ENCODE measurements at regions not wholly inside any gene's neighbourhood (a gene's known extent, or its start where the extent isn't known, plus 50 kb on each side); places are given as distances from the start of the nearest gene placed in this dataset.

DNA sequence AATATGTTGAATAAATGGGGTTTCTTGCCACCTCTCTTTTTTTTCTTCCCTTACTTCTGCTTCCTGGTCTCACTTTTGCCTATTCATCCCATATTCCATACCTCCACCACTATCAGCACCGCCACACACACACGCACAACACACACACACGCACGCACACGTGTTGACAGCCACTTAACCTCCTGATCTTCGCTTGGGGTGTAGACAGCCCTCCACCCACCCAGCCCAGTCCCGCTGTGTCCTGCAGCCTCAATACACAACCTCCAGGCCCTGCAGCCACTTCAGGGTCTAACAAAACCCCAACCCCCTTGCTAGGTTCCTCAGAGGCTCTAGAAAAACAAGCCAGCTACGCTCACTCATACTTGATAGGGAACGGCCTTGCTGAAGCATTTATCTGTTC, 72.3 kb downstream of the LINC00237 start:
- H3K4me1 ChIP-seq (ENCODE audit: insufficient read depth, low read length): no peaks in the 10 kb centered on the region
- no peaks in the 10 kb centered on the region for H3K9me3 ChIP-seq (ENCODE audit: control insufficient read depth, insufficient read depth, low read length)
- H3K9ac ChIP-seq (ENCODE audit: low read depth, low read length): no peak overlapping the region
- H3K36me3 ChIP-seq (ENCODE audit: insufficient read depth, low read length): no peaks in the 10 kb centered on the region

DNA sequence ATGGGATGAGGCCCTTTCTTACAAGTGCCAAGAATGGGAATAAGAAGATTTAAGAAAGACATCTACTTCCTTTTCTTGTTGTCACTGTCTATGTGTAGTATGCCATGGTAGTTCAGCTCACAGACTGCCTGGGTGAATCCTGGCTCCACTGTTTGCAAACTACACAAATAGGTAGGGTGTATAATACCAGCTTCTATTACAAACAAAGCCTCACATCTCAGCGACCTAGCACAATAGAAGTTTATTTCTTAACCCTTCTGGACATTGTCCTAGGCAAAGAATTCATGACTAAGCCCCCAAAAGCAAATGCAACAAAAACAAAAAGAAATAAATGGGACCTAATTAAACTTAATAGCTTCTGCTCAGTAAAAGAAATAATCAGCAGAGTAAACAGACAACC, 74.5 kb downstream of the LINC00237 start:
- Histone ChIP-seq H3K9me3 (ENCODE audit: control insufficient read depth, insufficient read depth, low read length) (no peaks in the 10 kb centered on the region), H3K9ac (ENCODE audit: low read depth, low read length) (no peak overlapping the region), H3K36me3 (ENCODE audit: insufficient read depth, low read length) (no peaks in the 10 kb centered on the region), H3K4me1 (ENCODE audit: insufficient read depth, low read length) (peaks cover 4% of the 10 kb centered on the region; the same call in 1 of the 2 replicates)

DNA sequence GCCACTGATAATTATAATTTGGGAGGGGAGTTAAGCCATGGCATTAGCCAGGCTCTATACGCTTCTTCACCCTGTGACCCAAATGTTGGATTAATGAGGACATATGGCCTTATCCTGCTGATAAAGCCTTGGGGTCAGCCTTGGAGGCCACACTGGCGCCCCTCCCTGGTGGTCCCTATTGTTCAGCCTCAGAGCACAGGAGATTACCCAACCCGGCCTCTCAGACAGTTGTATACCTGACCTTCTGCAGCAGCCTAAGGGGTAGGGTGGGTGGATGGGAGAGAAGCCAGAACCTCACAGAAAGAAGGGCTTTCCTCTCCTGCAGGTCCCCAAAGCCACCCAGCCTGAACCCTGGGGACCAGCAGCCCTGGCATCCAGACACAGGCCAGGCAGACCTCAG, 76.8 kb downstream of the LINC00237 start:
- Histone ChIP-seq H3K9ac (ENCODE audit: low read depth, low read length) (no peak overlapping the region), H3K36me3 (ENCODE audit: insufficient read depth, low read length) (no peaks in the 10 kb centered on the region), H3K4me1 (ENCODE audit: insufficient read depth, low read length) (peaks cover 4% of the 10 kb centered on the region; the same call in 1 of the 2 replicates), H3K9me3 (ENCODE audit: control insufficient read depth, insufficient read depth, low read length) (no peaks in the 10 kb centered on the region)

DNA sequence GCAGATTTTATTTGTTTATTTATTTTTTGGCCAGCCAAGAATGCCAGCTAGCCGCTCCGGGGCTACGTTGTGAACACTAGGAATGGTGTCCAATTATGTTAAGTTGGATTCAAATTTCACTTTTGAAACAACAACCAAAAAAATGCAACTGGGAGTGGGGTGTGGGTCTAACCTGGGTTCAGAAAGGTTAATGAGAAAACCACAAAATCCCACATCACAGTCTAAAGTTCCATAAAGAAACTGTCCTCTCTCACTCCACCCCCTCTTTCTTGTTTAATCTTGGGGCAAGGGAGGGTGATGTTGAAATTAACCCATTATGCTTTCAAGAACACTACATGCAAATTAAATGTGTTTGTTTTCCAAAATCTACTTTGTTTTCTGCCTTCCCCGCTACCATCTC, 77.2 kb downstream of the LINC00237 start:
- peaks cover 4% of the 10 kb centered on the region; the same call in 1 of the 2 replicates for H3K4me1 ChIP-seq (ENCODE audit: insufficient read depth, low read length)
- no peaks in the 10 kb centered on the region for H3K9me3 ChIP-seq (ENCODE audit: control insufficient read depth, insufficient read depth, low read length)
- no peak overlapping the region for H3K9ac ChIP-seq (ENCODE audit: low read depth, low read length)
- no peaks in the 10 kb centered on the region for H3K36me3 ChIP-seq (ENCODE audit: insufficient read depth, low read length)

GRCh38 chr20:21028436-21028835, 77.7 kb downstream of the LINC00237 start:
- no peak overlapping the region for H3K9ac ChIP-seq (ENCODE audit: low read depth, low read length)
- no peaks in the 10 kb centered on the region for H3K9me3 ChIP-seq (ENCODE audit: control insufficient read depth, insufficient read depth, low read length)
- H3K4me1 ChIP-seq (ENCODE audit: insufficient read depth, low read length): peaks cover 4% of the 10 kb centered on the region; the same call in 1 of the 2 replicates
- no peaks in the 10 kb centered on the region for H3K36me3 ChIP-seq (ENCODE audit: insufficient read depth, low read length)

GRCh38 chr20:21027569-21027968, 78.6 kb downstream of the LINC00237 start:
- Histone ChIP-seq H3K9ac (ENCODE audit: low read depth, low read length) (no peak overlapping the region), H3K4me1 (ENCODE audit: insufficient read depth, low read length) (peaks cover 4% of the 10 kb centered on the region; the same call in 1 of the 2 replicates), H3K36me3 (ENCODE audit: insufficient read depth, low read length) (no peaks in the 10 kb centered on the region), H3K9me3 (ENCODE audit: control insufficient read depth, insufficient read depth, low read length) (no peaks in the 10 kb centered on the region)

- no peaks in the 10 kb centered on the region for H3K36me3 ChIP-seq (ENCODE audit: insufficient read depth, low read length)
- no peaks in the 10 kb centered on the region for H3K9me3 ChIP-seq (ENCODE audit: control insufficient read depth, insufficient read depth, low read length)
- peaks cover 4% of the 10 kb centered on the region; the same call in 1 of the 2 replicates for H3K4me1 ChIP-seq (ENCODE audit: insufficient read depth, low read length)
- no peak overlapping the region for H3K9ac ChIP-seq (ENCODE audit: low read depth, low read length)
Measured at GRCh38 chr20:21026951-21027350, 79.2 kb downstream of the LINC00237 start.

DNA sequence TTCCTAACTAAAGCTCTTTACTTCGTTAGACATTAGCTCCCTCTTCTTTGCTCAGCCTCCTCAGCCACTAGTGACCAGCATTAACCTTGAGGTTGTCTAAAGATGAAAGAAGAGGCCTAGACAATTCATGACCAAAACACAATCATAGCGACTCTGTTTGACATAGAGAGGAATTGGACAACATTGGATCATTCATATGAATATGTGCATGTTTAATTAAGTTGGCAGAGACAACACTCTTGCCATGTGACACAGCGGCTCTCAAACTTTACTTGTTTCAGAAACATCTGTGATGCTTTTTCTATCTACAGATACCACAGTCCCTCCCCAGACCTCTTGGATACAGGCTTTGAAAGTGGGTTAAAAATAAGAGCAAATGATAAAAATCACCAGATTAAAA, 81.7 kb downstream of the LINC00237 start:
- Histone ChIP-seq H3K9me3 (ENCODE audit: control insufficient read depth, insufficient read depth, low read length) (no peaks in the 10 kb centered on the region), H3K36me3 (ENCODE audit: insufficient read depth, low read length) (no peaks in the 10 kb centered on the region), H3K9ac (ENCODE audit: low read depth, low read length) (no peak overlapping the region), H3K4me1 (ENCODE audit: insufficient read depth, low read length) (peaks cover 4% of the 10 kb centered on the region; the same call in 1 of the 2 replicates)

DNA sequence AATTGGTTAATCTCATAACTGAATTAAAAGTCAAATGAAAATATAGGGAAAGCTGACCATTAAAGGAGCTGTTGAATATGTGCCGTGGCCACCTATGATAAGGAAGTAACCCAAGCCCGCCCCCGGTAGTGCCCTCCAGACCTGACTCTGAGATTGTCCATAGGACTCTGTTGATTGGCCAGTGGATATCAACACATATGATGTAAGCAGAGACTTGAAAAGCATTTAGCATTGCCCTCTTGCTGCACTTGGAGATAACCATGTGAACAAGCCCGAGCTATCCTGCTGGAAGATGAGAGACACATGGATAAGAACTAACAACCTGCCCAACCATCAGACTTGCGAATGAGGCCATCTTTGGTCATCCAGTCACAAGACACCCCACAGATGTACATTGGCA, 83.2 kb downstream of the LINC00237 start:
- Histone ChIP-seq H3K9ac (ENCODE audit: low read depth, low read length) (no peak overlapping the region), H3K4me1 (ENCODE audit: insufficient read depth, low read length) (peaks cover 4% of the 10 kb centered on the region; the same call in 1 of the 2 replicates), H3K36me3 (ENCODE audit: insufficient read depth, low read length) (no peaks in the 10 kb centered on the region), H3K9me3 (ENCODE audit: control insufficient read depth, insufficient read depth, low read length) (no peaks in the 10 kb centered on the region)

DNA sequence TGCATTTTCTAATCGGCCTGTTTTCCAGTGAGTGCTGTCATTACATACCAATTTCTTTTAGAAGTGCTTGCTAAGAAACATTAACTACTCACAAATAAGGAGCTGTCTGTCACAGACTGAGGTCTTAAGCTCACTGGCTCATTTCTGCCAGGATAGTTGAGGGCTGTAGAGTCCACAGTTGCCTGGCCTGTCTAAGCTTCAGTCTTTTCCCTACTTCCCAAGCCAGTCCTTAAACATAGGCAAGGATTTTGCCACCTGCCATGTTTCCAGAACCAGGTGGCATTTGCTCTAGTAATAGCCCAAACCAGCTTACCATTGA, 84.7 kb downstream of the LINC00237 start:
- H3K36me3 ChIP-seq (ENCODE audit: insufficient read depth, low read length): no peaks in the 10 kb centered on the region
- H3K4me1 ChIP-seq (ENCODE audit: insufficient read depth, low read length): no peaks in the 10 kb centered on the region
- no peak overlapping the region for H3K9ac ChIP-seq (ENCODE audit: low read depth, low read length)
- no peaks in the 10 kb centered on the region for H3K9me3 ChIP-seq (ENCODE audit: control insufficient read depth, insufficient read depth, low read length)

DNA sequence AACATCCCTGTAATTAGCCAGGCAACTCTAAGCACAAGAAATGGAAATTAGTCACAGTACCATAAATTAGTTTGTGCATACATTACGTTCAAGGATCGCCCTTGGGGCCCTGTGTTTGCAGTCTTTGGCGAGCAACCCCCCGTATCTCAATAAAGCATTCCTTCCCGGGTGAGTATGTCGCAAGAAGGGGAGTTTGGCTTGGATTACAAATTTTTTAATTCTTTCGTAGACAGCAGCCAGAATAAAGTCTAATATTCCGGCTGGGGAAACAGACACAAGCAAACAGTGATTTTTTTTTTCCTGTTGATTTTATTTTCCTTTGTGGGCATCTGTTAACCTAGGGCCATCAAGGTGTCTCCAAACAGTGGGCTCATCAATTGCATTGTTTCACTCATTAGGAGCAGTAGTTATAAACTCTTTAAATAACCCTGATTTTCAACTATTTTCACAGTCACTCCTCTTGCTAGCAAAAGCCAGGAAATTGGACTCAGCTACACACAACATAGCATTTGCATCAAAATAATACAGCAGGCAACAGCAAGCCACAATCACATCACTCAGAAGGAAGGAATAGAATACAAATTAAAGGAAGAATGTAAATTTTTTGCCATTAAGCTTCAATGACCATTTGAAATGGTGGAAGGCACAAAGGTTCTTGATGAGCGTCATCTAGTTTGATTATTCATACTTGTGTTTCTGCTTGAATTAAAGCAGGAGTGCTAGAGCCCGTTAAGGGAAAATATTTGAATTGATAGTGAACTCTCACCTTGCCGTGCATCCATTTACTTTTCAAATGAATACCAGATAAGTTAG, 85.3 kb downstream of the LINC00237 start:
- Histone ChIP-seq H3K9me3 (ENCODE audit: control insufficient read depth, insufficient read depth, low read length) (no peaks in the 10 kb centered on the region), H3K36me3 (ENCODE audit: insufficient read depth, low read length) (no peaks in the 10 kb centered on the region), H3K9ac (ENCODE audit: low read depth, low read length) (no peak overlapping the region), H3K4me1 (ENCODE audit: insufficient read depth, low read length) (no peaks in the 10 kb centered on the region)

GRCh38 chr20:21019814-21020658, 86.1 kb downstream of the LINC00237 start:
- H3K9me3 ChIP-seq (ENCODE audit: control insufficient read depth, insufficient read depth, low read length): no peaks in the 10 kb centered on the region
- no peaks in the 10 kb centered on the region for H3K4me1 ChIP-seq (ENCODE audit: insufficient read depth, low read length)
- no peaks in the 10 kb centered on the region for H3K36me3 ChIP-seq (ENCODE audit: insufficient read depth, low read length)
- no peak overlapping the region for H3K9ac ChIP-seq (ENCODE audit: low read depth, low read length)

DNA sequence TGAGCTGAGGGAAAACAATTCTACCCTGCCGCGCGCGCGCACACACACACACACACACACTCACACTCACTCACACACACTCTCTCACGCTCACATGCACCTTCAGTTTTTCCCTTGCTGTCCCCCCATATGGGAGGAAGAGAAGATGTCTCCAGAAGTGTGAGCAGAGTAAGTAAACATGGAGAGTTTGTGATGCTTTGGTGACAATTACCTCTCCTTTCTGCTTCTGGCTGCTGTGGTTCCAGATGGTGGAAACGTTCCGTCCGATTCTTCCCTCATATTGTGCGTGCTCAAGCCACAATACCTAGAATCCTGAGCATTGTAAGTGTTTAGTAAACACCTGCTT, 86.7 kb downstream of the LINC00237 start:
- H3K36me3 ChIP-seq (ENCODE audit: insufficient read depth, low read length): no peaks in the 10 kb centered on the region
- no peak overlapping the region for H3K9ac ChIP-seq (ENCODE audit: low read depth, low read length)

DNA sequence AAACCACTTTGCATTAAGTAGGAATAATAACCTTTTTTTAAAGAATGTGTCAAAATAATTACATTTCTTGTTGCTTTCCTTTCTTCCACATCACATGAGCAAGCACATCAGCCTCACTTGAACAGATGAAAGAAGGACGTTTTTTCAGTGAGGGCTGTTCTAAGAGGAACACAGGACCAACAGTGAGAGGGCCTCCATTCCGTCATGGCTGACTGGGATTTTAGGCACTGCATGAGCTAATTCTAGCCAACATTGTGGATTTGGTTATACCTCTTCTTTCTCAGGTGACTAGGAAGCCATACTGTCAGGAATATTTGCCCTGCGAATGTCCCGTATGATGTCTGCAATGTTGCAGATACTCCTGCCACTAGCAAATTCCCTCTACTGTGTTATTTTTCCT, 87.6 kb downstream of the LINC00237 start:
- H3K36me3 ChIP-seq (ENCODE audit: insufficient read depth, low read length): no peaks in the 10 kb centered on the region
- no peak overlapping the region for H3K9ac ChIP-seq (ENCODE audit: low read depth, low read length)
- no peaks in the 10 kb centered on the region for H3K9me3 ChIP-seq (ENCODE audit: control insufficient read depth, insufficient read depth, low read length)
- no peaks in the 10 kb centered on the region for H3K4me1 ChIP-seq (ENCODE audit: insufficient read depth, low read length)

More for the DNA sequence above, 86.7 kb downstream of the LINC00237 start:
- Histone ChIP-seq H3K9me3 (ENCODE audit: control insufficient read depth, insufficient read depth, low read length) (no peaks in the 10 kb centered on the region), H3K4me1 (ENCODE audit: insufficient read depth, low read length) (no peaks in the 10 kb centered on the region)

Data from ES-I3 (cell line).